IPS-NIHi11 (cell line): ENCODE measurements at regions not wholly inside any gene's neighbourhood (a gene's known extent, or its start where the extent isn't known, plus 50 kb on each side); places are given as distances from the start of the nearest gene placed in this dataset.
"Not testable (repeated sequence)": the region's sequence is repeated elsewhere in the genome, so short reads cannot be mapped to it uniquely, and the experiment has no call there.

Experiments
- DNase-seq: peaks from one replicate; pipeline ENCODE4 v3.0.0; 2012; ENCODE audit warnings: mixed read lengths, low spot score

GRCh38 chr4:181821039-181822004 is 421.9 kb upstream of the TENM3 start:
- DNase-seq: no peak

GRCh38 chr4:181822005-181822375 is 421.2 kb upstream of the TENM3 start:
- DNase-seq: no peak

DNA sequence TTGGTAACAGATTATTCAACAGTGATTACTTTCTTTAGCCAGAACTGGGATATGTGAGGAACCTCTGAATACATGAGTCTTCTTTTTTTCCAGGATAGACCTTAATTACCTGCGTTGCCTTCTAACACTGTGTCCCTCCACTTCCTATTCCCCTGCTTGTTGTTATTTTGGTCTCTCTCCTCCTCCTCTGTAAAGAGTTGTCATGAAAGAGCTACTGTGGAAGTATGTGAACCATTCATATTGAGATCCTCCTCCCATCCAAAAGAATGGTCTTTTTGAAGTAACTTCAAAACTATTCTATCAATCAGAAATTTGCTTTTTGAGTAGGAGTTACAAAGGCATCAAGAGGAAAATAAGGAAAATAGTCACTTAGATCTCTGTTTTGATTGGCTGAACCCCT is 420.0 kb upstream of the TENM3 start:
- no peak for DNase-seq

GRCh38 chr4:181823645-181824044 is 419.6 kb upstream of the TENM3 start:
- no peak for DNase-seq

GRCh38 chr4:181825564-181825963 is 417.6 kb upstream of the TENM3 start:
- no peak for DNase-seq

GRCh38 chr4:181827246-181827645 is 416.0 kb upstream of the TENM3 start:
- no peak for DNase-seq

DNA sequence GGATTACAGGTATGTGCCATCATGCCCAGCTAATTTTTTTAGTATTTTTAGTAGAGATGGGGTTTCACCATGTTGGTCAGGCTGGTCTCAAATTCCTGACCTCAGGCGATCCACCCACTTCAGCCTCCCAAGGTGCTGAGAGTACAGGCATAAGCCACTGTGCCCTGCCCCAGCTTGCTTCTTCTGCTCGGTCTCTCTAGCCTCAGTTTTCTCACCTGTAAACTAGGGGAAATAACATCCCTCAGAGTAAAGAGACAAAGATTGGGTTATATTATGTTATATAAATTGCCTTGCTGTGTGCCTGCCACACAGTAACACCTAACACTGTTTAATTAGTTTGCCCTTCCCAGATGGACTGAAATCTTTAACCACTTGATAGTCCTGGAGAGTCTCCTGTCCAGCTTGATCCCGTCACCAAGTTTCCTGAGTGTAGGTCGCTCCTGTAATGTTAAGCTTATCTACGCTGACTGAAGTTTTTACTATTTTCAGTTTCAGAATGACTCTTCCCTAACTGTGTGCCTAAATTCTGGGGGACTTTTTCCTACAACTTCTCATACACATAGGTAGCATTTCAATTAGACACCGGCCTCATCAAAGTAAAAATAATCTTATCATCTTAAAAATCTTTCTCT is 412.7 kb upstream of the TENM3 start:
- no peak for DNase-seq

GRCh38 chr4:181834071-181834470 is 409.1 kb upstream of the TENM3 start:
- DNase-seq: no peak

DNA sequence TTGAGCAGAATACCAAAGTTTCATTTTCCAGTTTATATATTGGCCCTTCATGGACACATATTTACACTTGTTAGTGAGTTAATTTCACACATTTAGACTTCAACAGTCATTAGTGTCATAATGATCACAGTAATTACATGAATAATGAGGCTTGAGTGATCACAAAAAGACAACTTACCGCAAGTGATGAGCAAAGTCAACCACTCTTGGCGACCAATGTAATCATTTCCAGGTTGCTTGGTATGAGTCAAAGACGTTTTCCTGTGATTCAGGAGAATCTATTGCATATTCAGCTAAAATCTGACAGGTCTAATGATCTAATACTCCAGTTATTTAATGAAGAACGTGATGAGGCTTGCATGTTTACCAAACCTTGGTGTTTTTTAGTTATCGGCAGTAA is 407.9 kb upstream of the TENM3 start:
- no peak for DNase-seq

- DNase-seq: no peak
These were observed 404.9 kb upstream of the TENM3 start for GRCh38 chr4:181838253-181838652.

GRCh38 chr4:181843797-181844196 is 399.4 kb upstream of the TENM3 start:
- DNase-seq: not testable (repeated sequence)

DNA sequence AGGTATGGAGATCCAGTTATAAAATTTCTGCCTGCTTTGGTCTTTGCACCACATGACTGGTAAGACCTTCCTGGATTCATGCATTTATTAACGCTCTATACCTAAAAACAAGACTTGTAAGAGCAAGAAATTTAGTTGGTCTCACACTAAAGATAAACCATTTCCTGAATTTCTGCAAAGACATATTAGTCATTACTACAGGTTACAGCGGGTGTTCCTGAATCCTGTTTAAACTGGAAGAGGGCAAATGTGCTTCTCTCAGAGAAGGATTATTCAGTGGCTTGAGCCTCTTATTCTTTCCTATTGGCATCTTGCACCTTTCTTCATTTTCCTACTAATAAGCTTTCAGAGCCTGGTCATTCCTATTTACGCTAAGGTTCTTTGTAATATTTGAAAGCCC is 397.6 kb upstream of the TENM3 start:
- no peak for DNase-seq

- DNase-seq: no peak
These were observed 396.3 kb upstream of the TENM3 start for GRCh38 chr4:181846934-181847333.

- DNase-seq: no peak
These were observed 394.8 kb upstream of the TENM3 start for GRCh38 chr4:181848357-181848756.

DNA sequence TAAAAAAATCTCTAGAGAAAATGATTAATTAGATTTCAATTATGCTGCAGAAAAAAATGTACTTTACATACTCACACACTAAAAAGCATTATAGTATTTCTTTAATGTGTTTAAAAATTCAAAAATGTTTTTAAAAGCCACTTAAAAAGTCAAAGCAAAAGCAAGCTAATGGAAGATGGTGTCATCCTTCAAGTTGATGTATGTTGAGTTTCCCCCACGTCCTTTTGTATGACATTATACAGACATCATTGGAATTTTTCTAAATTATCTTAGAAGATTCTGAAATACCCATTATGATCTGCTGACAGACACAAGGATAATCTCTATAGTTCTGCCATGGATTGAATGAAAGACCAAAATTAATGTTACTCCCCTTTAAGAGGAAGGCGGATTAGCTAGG is 393.7 kb upstream of the TENM3 start:
- no peak for DNase-seq

DNA sequence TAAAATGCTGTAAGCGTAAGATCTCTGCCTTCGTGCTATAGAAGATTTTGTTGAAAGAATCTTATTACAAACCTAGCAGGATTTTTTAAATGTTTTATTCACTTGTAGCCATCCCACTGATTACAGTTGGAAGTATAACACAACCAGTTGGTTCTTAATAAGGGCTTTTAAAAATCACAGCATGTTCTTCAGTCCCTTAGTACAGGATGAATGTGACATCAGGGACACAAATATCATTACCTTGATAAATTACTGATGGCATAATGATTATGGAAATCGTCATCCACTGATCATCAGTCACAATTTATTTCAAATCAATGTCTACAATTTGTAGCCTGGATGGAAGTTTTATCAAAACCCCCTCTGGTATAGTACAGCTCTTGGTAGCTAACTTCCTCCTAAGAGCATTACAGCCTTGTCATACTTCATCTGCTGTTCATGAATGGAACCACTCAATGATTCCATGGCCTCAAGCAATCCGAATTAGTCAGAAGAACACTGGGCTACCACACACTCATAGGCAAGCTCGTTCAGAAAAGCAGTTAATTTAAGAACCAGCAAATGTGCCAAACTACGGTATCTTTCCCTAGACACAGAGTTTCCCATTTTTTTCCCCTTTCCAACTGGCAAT is 389.2 kb upstream of the TENM3 start:
- DNase-seq: no peak

DNA sequence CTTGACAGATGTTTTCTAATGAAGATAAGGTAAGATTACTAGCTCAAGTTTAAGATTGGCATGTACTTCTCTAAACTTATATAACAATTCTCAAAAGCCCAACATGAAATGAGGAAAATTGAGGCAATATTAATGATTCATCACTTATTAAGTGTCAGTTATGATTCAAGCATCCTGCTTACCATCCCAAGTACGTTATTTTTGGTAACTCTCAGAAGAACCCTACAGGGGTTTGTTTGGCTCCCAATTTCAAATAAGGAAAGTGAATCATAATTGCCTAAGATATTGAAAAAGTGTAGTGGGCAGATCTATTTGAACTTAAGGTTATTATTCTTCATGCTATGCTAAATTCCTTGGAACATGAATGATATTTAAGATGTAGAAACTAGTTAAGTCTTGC is 387.9 kb upstream of the TENM3 start:
- DNase-seq: no peak

- DNase-seq: not testable (repeated sequence)
These were observed 385.7 kb upstream of the TENM3 start for GRCh38 chr4:181857471-181857870.

- DNase-seq: no peak
These were observed 384.5 kb upstream of the TENM3 start for GRCh38 chr4:181858741-181859140.

DNA sequence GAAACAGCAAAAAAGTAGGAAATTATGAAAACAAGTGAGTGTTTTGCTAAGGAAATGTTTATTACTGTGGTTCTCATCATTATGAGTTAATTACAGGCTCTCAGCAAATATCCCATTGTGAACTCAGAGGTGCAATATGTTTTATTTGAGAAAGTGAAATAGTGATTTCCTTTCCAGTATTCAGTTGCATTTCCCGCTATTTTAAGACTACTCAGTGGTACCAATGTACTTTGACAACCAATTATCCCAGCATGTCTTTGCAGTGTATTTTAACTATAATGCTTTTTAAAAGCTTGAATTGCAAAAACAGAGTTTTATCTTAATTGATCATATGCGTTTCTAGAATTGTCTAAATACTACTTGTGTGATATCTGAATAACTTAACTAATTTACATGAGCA is 383.8 kb upstream of the TENM3 start:
- DNase-seq: no peak

DNA sequence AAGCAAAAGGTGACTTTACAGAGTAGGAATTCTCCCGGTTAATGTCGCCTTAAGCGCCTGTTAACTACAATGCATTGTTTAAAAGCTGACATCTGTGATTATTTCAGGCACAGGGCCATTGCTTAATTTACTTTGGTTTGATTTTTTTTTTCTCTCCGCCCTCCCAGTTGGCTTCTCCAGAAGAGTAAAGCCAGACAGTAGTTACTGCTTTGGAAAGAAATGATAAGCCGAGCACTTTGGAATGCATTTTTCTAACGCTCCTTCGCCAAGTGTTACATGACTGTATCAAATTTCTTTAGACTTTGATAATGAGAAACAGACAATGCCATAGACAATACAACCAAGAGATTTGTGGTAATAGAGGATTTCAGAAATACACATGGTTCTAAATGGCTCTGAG is 383.0 kb upstream of the TENM3 start:
- no peak for DNase-seq

- no peak for DNase-seq
These were observed 382.5 kb upstream of the TENM3 start for GRCh38 chr4:181860668-181861067.

GRCh38 chr4:181863856-181864255 is 379.3 kb upstream of the TENM3 start:
- no peak for DNase-seq
